Ramos (cell line): ENCODE measurements at regions not wholly inside any gene's neighbourhood (a gene's known extent, or its start where the extent isn't known, plus 50 kb on each side); places are given as distances from the start of the nearest gene placed in this dataset.
"Not testable (repeated sequence)": the region's sequence is repeated elsewhere in the genome, so short reads cannot be mapped to it uniquely, and the experiment has no call there.

Experiments
- in situ Hi-C: fragments of 300-500 bp; cut with MboI; formaldehyde crosslinking; loops from one replicate; pipeline ENCODE4 v1.14.3; 2022; ENCODE audit warnings: low sequenced_read_pairs; ENCODE audit not compliant: unreplicated experiment

DNA sequence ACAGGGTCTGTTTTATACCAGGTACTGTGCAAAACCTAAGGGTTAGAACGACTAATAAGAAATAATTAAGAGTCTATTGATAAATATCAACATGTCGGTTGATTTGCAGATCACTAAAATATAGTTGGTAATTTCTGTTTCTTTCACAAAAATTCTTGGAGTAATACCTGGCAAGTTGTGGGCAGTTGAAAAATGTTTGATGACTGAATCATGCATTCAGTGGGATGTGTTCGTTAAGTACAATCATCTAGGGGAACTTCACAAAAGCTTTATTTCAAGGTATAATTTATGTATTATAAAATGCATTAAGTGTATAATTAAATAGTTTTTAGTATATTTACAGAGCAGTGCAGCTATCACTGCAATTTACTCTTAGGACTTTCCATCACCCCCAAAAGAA is 120.0 kb downstream of the KCNA5 start:
- in situ Hi-C loops = no loop called here

DNA sequence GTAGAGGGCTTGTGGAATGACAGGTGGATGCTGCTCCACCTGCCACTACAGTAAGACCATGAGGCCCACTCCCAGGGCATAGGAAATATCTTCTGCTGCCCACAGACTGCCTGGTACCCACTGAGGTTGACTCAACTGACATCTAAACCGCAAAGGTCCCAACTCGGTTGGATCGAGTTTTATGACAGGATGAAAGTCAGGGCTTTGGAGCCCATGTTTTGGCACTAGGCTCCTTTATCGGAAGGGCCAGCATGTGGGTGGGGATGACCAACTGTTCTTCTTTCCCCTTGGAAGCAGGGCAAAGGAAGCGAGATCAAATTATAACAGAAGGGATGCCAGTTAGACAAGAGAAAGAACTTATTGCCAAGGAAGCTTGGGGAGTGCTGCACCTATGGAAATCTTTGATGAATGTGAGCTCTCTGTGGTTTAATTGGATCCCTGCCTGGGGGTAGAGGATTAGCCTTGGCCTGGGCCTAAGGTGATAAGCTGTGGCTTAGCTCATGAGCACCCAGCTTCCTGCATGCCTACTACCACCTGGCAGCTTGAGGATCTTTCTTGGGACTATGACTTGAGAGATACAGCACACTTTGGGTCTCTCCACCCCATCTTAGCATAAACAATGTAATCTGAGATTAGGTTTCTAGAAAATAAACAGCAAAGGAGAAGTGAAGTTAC is 121.8 kb downstream of the KCNA5 start:
- in situ Hi-C loops = no loop called here

DNA sequence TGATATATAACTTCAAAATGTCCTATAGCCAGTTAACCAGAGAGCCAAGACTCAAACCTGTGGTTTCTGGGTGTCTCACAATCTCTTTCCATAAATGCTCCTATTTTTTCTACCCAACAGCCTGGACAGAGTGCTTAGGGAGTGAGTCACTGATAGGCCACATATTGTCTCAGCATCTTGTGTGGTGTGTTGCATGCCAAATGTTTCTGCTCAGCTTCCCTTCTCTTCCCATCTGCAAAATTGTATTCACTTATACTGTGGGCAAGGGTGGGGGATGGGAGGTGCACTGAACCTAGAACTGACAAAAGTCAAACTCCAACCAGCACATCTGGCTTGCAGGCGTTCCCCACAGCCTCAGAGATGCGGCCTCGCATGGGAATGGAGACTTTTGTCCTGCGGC is 123.3 kb downstream of the KCNA5 start:
- in situ Hi-C loops = no loop called here

DNA sequence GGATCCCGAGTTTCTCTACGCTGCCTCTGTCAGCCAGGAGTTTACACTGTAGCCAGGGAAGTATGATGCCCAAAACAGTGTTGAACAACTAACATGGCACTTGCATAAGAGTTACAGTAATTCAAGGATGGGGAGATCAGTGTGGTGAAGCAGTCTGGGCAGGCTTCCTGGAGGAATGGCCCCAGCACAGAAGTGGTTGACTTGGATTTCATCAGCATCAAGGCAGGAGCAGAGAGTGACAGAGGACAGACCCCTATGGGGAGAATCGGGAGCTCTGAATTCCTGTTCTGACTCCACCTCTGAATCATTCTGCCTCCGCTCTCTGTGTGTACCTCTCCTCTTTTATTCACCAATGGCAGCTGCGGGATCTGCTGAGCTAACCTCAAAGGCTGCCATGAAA is 124.5 kb downstream of the KCNA5 start:
- in situ Hi-C loops = no loop called here

DNA sequence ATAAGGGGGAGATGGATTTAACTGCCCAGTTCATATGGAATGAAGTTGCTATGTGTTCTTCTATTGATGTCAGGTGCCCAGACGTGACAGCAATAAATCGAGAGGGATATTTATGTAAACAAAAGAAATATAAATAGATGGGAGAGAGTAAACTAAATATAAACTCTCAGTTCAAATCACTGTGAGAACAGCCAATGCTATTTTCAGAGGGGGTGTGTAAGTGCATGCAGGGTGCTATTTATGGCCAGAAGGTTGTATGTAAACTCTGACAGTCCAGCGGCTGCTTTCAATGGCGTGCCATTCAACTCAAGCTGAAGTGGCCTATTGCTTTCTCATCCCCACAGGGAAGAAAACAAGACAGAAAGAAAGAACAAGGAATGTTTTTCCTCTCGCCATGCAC is 127.2 kb downstream of the KCNA5 start:
- in situ Hi-C loops = no loop called here

DNA sequence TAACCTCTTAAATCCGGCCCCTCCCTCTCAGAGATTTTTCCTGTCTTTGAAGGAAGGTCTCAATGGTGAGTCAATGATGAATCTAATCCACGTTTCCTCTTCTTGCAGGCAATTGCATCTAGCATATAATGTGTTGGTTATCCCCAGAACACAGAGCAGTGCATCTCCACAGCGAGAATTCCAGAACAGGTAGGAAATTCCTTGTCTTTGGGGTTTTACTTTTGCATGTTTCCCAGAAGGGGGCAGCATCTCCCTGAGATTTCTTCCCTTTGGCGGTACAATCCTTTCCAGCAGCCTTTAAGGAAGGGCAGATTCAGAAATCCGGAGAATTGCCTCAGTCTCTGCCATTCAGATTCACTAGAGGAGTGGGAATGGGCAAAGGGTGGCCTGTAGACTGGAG is 128.0 kb downstream of the KCNA5 start:
- in situ Hi-C loops = no loop called here

DNA sequence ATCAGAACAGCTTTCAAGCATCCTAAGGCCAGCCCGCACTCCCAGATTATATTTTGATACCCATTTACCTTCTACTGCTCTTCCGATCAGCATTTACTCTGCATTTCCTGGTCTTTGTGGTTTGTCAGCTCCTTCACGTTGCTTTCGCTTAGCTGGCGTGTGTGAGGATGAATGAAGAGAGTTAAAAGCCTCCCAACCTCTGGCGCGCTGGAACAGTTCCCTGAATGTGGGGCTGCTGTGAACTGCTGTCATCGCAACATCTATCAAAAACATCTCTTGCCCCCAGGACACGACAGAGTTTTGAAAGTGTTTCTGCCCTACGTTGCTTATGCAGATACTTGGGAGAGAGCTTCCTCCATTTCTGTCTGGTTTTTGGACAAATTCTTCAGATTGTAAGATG is 129.2 kb downstream of the KCNA5 start:
- in situ Hi-C loops = no loop called here

DNA sequence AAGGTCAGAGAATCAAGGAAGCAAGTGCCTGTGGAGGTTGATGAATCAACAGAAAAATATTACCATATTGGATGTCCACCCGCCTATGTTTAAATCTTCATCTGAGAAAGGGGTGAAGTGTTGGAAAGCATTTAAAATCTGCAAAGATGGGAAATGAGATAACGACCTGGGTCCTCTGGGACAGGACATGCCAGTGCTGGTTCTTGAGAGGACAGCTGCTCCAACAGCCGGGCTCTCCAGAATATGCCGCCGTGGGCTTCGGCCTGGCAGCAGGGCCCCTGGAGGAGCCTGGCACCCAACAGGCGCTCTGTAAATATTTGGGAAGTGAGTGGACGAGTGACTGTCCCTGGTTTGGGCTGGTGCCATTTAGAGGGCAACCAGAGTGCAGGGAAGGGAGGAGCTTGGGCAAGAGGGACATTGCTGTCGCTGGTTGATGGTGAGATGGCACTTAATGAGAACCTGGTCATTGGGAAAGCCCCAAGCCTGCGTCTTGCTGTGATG is 129.9 kb downstream of the KCNA5 start:
- in situ Hi-C loops = no loop called here

DNA sequence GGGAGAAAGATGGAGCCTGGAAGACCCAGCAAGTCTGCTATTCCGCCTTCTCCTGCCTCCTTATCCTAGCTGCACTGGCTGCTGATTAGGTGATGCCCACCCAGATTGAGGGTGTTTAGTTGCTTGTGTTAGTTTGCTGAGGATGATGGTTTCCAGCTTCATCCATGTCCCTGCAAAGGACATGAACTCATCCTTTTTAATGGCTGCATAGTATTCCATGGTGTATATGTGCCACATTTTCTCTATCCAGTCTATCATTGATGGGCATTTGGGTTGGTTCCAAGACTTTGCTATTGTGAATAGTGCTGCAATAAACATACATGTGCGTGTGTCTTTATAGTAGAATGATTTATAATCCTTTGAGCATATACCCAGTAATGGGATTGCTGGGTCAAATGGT is 131.7 kb downstream of the KCNA5 start:
- in situ Hi-C loops = not testable (repeated sequence)

DNA sequence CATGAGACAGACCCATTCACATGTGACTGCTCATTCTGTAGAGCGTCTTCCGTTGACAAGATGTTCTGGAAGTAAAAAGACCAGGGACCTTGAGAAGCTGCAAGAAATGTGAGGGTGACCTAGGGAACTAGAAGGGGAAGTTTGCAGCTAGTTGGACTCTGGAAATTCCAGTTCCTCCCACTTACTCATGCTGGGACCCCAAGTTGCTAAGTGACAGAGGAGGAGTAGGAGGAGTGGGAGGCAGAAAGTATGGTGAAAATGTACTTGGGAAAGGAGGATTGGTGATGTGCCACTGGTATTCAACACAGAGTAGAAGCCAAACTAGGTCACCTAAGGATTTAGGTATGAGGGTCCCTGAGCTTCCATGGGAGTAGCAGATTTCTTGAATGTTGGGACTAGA is 132.4 kb downstream of the KCNA5 start:
- in situ Hi-C loops = no loop called here

DNA sequence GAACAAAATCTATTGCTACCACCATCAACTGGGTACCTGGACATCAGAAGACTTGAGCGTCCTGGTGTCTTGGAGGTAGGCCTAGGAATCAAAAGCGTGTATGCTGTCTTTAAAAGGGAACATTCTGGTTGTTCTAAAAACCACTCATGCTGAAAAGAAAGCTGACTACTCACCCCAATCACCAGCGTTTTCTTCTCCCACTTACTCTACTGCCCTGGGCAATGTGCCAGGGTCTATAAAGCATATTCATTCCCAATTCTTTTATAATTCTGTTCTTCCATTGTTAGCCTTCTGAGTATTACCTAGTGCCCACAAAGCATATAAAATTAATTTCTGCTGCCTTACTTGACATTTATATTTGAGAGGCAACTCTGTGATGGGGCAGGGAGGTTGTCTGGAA is 133.4 kb downstream of the KCNA5 start:
- in situ Hi-C loops = no loop called here

DNA sequence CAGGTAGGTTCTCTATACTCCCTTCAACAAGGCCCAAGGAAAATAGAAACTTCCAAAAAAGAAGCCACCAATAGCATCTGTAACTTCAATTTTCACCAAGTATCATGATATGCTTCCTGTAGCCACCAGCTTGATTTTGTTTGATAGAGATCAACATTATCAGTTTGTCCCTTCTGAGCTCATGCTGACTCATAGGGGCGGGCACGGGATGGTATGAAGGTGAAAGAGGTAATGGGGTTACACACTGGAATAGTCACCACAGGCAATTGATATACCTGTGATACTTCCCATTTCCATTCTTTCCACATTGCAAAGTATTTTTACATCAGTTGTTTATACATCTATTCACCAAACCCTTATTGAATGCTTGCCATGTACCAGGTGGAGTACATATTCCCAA is 134.1 kb downstream of the KCNA5 start:
- in situ Hi-C loops = no loop called here

DNA sequence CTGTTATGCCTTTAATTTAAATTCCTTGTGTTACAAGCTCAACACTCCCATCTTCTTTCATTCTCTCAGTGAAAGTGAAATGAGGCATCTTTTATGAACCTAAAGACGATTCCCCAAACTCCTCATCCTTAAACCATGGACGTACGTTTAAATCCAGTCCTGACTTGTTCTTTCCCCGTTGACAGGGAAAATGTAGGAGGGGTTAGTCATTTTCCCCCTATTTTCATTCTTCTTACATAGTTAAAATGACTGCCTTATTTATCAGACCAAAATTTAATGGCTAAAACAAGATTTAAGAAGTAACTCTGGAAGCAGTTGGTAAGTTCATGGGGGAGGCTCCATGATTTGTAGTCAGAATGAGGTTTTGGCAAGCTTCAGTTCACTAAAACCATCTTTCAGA is 134.9 kb downstream of the KCNA5 start:
- in situ Hi-C loops = no loop called here

DNA sequence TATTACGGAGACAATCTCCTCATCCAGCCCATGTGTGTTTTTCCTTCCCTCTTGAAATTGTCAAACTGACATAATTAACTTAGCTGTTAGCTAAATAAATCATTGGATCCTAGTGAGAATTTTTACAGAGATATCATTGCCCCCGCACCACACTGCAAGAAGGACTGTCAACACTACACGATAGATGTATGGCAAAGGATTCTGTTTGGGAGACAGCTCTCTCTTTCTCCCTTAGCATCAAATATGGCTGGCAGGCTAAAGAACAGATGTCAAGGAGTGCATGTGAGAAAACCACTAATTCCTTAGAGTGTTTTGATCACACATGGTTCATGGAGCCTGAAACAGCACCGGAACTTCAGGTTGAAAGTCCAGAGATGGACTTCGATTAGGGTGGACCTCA is 136.8 kb downstream of the KCNA5 start:
- in situ Hi-C loops = no loop called here

DNA sequence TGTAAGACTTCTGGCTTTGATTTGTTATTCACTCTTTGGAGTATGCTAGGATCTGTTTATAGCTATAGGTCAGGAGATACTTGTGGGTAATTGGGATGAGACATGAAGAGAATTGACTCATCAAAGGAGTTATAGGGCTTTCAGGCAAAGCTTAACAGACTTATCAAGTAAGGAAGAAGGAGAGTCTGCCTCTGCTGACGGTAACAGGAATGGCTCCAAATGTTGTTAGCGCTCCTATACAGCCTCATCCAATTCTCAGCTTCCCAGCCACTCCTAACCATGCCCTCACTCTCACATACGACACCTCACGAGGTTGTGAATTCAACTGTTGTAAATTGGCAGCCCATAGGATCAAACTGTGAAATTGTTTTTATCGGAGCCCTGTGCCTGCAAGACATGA is 140.5 kb downstream of the KCNA5 start:
- in situ Hi-C loops = no loop called here

DNA sequence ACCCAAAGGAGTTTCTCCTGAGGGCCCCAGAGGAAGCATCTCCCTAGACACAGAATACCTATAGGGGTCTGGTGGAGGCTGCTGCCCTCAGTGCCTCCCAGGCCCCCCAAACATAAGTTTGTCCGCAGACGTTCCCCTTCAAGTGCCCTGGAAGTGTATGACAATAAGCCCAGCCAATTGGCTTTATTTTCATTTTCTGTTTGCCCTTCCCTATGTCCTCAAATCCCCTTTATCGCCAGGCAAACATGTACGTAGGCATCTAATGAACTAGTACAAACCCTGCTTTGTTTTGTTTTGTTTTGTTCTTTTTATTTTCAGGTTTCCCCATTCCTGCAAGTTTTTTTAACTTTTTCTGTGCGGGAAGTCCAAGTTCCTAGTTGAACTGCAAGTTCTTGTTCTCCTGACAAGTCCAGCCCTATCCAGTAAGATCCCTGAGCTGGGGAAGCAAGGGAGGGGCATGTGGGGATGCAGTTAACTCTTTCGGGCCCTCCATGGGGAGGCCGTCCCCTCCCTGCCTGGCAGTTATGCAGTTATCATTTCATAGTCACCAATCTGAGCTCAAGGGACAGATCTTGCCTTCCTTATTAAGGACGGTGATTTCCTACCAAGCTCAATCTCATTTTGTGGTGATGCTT is 141.9 kb downstream of the KCNA5 start:
- in situ Hi-C loops = no loop called here

DNA sequence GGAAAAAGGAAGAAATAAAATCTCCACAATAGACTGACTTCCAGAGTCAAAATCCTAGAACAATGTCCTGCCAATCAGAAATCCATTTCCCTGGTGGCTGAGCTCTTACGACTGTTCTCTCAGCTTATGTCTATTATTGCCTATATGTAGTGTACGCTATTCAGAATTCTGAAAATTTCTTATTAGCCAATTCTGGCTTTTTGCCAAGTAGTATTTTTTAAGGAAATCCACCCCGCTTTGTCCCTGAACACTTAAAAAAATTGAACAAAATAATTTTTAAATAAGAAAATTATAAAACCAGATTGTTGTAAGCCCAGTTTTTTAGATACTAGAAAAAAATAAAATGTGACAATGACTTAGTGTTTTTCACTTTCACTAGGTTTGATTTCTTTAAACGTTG is 143.0 kb downstream of the KCNA5 start:
- in situ Hi-C loops = no loop called here

DNA sequence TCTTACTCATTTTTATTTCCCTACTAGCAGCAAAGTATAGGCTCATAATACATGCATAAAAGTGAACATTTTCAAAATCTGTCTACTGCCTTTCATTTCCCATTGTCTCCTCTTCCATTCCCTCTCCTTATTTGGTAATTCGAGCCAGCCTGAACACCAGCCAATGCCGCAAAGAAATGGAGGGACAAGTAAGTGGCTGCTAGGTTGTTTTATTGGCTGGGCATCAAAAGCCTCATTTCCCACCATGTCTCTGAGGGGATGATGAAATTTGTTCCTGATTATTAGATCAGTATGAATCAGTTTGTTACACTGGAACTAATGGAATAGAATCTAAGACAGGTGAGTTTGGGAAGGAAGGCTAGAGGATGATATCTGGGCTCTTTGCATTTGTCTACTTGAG is 143.5 kb downstream of the KCNA5 start:
- in situ Hi-C loops = no loop called here

DNA sequence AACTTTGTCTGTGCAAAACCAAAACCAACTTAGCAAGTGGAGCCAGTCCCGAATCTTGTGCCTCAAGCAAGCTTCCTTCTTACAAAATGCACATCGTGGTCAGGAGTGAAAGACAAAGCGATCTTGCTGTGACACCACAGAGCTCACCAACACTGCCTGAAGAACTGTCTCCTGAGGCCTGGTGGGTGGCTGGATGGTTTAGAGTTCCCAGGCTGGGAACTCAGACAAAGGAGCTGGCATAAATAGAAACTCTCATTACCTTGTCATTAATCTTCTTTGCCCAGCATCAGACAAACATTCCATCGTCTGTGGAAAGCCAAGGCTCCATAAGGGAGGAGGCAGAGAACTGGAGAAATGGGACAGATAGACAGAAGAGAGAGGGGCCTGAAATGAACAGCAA is 144.8 kb downstream of the KCNA5 start:
- in situ Hi-C loops = no loop called here

DNA sequence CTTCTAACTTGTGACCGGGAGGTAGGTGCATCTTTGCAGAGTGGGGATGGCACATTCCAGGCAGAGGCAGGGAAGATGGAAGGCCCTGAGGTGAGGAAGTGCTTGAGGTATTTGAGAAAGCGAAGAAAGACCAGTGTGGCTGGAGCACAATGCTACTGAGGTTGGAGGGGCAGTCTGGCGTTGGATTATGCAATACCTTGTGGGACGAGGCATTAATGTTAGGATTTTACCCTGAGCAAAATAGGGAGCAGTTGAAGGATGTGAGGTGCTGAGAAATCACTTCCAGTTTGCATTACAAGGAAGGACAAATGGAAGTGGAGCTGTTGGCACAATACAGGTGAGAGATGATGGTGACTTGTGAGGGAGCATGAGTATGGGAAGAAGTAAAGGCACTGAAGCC is 145.5 kb downstream of the KCNA5 start:
- in situ Hi-C loops = no loop called here

DNA sequence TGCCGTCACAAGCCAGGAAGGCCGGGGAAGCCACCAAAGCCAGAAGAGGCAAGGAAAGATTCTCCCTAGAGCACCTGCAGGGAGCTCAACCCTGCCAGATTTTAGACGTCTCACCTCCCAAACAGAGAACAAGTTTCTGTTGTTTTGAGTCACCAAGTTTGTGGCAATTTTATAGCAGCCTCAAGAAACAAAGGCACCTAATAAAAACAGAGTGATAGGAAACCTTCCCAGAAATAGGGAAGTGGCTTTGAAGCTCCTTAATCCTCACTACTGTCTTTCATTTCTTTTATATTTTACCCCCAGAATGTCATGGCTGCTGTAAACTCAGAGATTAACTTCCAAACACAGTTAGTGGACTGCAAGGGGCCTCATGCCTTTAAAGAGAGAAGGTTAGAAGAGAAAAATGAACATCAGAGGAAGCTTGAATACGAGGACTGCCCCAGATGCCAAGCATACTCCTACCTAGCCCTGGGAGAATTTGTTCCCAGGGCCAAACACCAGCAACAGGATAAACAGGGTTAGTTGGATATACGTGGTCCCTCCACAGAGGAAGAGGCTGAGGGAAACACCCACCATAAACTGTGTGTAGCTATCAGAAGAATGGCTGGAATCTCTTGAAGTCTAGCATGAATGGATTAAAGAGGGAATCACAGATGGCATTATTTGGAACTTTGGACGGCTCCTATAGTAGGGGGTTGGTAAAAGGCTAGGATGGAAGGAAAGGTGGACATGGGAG is 148.3 kb downstream of the KCNA5 start:
- in situ Hi-C loops = no loop called here

DNA sequence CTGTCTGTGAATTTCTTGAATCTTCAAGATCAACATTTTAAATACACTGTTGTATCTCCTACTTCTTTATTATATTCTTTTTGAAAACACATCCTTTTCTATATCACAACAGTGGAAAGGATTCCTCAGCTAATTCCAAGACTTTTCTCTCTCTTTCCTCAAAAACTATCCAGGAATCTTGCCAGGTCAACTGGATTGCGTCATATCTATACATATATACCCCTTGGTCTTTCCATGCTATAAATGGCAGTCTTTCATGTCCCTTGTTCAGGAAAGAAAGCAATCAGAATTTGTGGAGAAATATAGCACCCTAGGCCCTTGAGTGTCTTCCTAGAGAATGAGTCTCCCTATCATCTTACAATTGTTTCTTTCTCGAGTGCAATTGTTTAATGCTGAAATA is 149.0 kb downstream of the KCNA5 start:
- in situ Hi-C loops = no loop called here
